CD4-positive, alpha-beta T cell treated with Interleukin-4 for 1 hour (primary cell): ENCODE measurements at regions not wholly inside any gene's neighbourhood (a gene's known extent, or its start where the extent isn't known, plus 50 kb on each side); places are given as distances from the start of the nearest gene placed in this dataset.
"Not testable (repeated sequence)": the region's sequence is repeated elsewhere in the genome, so short reads cannot be mapped to it uniquely, and the experiment has no call there.

ENCODE experiments used
- DNase-seq, 2 donors: peaks; one replicate each; pipeline ENCODE4 v3.0.0-alpha.2; 2020 to 2022

DNA sequence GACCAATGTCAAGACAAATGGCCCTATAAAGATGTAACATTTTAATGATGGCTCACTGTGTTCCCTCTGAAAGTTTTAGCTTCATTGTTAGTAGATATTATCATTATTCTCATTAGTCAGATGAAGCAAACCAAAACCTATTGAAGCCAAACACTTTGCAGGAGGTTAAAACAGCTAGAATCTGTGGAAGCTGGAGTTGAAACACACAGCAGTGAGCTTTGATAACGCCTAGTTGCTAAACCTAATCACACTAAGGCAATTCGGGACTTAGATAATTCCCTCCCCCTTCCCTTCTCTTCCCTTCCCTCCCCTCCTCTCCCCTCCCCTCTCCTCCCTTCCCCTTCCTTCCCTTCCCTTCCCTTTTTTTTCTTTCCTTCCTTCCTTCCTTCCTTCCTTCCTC, 165.7 kb downstream of the TRIB2 start:
- no peak for DNase-seq

DNA sequence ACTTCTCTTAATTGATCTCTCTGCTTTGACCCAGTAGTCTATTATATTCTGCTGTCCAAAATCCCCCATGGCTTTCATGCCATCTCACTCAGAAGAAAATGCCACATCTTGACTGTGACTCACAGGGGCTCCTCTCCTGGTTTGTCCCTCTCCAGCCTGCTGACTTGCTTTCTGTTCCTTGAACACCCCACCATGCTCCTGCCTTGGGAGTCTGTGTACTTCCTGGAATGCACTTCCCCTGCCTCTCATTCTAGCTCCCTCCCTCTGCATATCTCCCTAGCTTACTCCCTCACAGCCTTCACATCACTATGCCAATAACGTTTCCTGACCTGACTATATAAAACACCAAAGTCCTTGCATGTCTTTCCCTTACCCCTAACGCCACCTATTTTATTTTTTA, 167.2 kb downstream of the TRIB2 start:
- DNase-seq: no peak

DNA sequence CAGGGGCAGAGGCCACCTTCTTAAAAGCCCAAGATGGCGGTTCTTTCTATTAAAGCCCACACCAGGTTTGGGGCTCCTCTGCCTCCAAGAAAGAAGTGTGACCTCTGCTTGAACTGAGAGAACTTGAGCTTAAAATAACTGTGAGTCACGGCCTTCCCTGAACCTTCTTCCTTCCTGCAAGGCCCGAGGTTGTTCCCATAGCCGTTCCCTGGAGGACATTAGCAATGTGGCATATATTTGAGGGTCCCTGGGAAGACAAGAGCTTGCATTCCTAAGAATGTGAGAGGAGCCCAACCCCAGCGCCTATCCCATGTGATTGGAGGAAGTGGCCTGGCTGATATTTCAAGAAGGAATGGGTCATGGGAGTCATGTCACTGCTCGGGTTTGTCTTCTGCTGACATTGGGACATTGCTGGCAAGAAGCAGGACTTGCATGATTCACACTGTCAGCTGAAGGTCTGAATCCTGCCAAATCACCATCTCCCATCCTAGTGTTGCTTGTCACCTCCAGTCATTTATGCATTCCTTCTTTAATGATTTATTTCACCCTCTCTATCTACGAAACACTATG, 168.1 kb downstream of the TRIB2 start:
- DNase-seq: no peak

DNA sequence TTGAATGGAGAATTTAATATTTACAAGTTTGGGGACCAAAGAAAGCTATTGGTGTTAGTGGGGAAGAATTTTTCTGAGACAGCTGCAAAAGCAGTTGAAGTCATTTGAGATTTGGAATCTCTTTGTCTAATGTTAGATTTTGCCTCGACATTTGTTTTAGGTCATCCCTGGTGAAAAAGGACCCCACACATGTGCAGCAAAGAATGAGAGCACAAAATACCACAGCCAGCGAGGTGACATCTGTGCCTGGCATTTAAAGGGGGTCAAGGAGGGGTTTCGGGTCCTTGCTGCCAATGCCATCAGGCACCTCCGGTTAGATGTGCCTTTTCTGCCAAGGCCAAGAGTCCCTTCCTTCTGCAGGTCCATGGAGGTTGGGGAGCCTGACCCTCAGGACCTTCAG, 173.3 kb downstream of the TRIB2 start:
- no peak for DNase-seq

DNA sequence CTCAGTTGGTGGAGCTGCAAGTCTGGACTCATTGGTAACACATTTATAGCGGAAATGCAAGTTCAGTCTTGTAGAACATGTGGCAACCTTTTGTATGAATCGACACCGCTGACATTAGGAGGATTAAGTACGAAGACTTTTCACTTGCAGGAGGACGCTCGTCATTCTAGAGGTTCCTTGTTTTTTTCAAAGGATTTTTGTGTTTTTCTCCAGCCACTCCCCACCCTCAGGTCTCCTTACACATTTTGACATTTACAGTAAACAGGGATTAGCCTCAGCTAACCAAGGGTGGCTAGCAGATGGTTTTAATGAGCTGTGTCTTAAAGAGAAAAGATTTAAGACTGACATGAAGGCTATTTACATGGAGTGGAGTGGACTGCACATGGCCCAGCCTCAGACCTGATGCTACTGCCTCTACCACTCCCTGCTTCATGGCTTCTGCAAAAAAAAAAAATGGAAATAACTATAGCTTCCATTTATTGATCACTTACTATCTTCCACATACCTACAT, 173.8 kb downstream of the TRIB2 start:
- DNase-seq: no peak

DNA sequence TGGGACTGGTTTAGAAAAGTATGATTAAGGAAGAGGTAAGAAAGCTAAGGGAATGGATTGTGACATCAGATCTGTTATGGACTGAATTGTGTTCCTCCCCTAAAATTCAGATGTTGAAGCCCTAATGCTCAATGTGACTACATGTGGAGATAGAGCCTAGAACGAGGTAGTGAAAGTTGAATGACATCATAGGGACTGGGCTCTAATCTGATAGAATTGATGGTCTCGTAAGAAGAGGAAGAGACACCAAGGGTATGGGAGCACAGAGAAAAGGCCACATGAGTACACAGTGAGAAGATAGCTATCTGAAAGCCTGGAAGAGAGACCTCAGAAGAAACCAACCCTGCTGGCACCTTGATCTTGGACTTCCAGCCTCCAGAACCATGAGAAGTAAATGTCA, 178.3 kb downstream of the TRIB2 start:
- DNase-seq: no peak

DNA sequence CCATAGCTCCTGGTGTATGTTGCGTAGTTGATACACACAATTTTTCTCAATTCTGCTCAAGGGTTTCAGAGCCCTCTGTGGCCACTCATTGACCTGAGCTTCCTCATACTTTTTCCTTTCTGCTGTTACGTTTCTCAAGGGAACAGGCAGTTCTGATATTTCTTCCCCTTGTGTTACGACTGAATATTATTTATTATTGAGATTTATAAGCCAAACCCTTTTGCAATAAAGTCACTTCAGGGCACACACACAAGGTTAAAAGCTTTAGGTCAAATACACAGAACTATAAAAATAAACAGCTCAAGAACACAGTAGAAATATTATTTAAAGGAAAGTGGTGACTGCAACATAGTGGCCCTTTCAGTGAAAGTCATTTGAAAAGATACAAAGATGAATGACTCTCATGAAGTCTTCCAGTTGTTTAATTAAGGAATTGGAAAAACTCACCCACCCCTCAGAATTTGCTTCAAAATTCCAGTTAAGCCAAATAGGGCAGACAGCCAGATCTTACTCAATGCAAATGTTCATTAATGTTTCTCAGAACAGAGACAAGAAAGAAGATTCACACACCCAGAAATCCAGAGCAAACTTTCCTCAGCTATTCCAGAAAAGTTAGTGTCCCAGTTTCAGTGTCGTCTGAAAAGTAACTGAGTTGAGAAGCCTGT, 179.7 kb downstream of the TRIB2 start:
- no peak for DNase-seq

DNA sequence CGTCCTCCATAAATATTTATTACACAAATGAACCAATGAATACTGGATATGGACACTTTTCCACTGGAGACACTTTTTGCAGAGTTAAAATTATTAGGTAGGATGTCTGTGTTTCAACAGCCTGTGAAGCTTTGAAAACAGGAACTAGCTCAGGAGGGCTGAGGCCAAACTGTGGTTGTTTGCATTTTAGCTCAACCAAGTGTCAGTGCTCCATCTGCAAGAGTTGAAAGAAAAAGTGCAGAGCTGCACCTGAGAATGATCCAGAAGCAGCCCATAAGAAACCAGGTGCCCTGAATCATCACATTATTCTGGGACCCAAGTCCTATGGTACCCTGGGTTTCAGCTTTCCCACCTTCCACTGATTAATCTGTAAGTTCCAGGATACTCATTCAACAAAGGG, 180.4 kb downstream of the TRIB2 start:
- peak in 1 of 2 donors; percentile 3 for DNase-seq

DNA sequence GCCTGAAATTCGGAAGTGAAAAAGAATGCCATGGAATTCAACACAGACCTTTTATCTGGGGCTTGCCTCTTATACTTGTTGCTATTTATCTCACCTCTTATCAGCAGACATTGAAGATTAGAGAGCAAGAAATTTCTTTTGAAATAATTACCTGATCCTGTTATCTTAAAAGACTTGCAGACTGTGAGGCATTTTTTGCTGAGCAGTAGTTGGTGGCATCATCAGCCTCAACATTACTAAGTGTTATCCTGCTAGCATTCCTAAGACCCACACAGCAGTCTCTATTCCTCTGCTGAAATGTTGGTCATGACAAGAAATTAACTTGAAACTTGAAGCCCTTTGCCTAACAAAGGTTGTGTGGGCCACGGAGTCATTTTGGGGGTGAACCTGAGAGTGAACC, 186.5 kb downstream of the TRIB2 start:
- DNase-seq: no peak

DNA sequence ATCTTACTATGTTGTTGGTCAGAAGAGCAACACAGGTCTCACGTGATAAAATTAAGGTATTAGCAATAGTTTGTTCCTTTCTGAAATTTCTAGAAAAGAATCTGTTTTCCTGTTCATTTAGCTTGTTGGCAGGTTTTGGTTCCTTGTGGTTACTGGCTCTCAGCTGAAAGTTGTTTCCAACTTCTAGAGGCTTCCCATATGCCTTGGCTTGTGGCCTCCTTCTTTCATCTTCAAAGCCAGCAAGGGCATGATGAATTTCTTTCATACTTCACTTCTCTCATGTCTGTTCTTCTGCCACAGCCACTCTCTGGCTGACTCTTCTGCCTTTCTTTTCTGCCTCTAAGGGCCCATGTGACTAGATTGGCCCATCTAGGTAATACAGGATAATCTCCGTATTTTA, 193.7 kb downstream of the TRIB2 start:
- no peak for DNase-seq

DNA sequence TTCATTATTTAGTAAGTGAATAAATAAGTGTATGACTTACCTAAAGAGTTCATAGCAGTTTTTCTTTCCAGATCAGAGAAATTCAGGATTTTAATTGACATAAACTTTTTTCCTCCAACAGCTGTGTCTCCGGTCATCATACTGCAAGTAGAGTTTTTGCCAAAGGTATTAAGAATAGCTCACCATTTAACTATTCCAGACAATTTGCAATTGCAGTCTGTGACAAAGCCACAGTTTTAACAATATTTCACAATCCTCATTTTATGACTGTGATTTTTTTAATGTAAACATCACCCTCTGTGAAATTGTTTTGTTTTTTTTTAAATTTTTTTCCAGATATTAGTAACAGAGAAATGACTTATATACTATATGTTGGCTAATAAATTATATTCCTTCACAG, 199.1 kb downstream of the TRIB2 start:
- DNase-seq: no peak

DNA sequence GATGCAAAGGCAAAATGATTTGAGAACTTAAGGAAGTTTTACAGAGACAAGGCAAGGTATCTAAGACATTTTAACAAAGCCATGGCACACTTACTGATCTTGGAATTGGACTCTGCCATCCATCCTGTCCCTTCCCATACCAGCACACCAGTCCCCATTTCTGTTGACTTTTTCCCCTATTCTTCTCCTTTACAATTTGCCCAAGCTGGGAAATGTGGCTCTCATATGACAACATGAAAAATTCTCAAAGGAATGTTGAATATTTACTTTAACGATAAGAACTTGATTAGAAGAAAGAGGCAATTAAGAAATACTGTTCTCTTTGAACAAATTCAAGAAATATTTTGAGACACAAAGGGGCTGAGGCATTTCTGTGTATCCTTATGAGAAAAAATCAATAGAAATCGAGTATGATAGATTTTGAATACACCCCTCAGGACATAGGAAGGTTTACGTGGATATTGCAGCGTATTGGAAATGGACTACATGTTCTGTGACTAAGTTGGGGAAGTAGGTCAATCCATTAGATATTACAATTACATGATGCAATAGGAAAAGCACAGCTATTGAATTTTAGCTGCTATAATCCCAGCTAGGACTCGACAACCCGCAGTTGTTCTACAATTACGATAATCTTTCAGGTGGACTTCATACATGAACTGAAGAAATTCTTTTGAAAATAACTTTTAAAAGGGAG, 201.6 kb downstream of the TRIB2 start:
- no peak for DNase-seq

DNA sequence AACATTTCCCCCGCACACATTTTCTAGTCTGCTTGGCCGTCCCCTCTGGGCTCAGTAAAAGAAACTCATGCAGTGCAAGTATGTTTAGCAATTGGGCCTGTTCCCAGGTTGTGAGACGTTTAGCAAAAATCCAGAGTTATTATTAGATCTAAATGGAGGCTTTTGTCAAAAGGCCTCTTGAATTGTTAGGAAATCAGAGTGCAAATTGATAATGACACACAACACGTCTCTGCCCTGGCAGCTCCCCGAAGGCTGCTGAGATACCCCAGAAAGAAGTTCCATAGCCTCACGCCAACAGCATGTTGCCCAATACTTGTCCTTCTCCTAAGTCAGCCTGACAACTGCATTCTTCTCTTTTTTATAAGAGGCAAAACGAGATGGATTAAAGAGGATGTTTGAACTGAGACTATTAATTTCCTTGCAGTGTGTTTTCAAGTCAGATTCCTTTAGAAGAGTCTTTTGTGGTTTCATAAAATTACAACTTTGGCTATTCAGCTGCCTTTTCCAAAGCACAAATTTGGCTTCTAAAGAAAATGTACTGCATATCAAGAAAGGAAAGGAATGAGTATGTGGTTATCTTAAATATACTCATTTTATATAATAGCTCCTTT, 202.2 kb downstream of the TRIB2 start:
- no peak for DNase-seq

DNA sequence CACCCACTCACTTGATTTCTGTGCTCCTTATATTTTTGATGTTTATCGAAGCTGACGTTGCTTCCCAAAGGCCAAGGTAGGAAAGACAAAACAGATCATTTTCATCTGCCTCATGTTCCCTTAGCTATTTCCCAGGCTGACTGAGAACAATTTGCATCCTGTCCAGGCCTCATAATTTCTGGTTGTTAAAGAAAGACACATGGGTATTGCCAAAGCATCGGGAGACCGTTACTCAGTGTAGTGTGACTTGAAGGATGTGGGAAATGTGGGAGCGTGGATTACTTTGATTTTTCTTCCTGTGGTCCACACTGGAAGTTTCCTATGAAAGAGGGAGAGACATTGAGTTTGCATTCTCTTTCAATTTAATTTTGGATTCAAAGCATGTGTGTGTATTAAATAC, 204.6 kb downstream of the TRIB2 start:
- DNase-seq: no peak

DNA sequence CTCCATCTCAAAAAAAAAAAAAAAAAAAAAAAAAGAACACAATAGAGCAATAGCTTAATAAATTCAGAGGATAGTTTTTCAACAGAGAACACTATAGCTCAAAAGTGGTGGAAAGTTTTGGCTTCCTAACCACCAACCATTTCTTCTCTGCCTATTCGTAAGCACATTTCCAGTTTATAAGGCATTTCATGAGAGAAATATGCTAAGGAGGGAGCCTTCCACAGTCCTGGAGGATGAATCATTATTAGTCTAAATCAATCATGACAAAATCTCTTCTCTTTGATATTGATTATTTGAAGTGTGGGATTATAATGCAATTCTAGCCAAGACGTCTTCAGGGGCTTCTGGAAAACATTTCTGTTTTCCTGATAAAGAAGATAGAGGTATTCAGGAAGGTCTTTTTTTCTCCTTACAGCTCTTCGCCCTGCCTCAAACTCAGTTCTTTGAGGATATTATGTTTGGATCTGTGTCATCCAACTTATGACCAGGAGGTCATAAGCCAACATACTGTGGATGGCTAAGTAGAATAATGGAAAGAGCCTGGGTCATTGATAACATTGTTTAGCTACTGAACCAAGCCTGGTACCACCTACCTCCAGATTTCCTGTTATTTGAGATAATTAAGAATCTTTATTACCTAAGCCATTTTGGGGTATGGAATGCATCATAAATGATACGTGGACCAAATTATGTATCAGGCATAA, 207.3 kb downstream of the TRIB2 start:
- DNase-seq: no peak

DNA sequence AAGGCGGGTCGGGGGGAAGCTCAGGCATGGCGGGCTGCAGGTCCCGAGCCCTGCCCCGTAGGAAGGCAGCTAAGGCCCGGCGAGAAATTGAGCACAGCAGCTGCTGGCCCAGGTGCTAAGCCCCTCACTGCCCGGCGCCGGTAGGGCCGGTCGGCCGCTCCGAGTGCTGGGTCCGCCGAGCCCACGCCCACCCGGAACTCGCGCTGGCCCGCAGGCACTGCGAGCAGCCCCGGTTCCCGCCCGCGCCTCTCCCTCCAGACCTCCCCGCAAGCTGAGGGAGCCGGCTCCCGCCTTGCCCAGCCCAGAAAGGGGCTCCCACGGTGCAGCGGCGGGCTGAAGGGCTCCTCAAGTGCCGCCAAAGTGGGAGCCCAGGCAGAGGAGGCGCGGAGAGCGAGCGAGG, 209.9 kb downstream of the TRIB2 start:
- not testable (repeated sequence) for DNase-seq

DNA sequence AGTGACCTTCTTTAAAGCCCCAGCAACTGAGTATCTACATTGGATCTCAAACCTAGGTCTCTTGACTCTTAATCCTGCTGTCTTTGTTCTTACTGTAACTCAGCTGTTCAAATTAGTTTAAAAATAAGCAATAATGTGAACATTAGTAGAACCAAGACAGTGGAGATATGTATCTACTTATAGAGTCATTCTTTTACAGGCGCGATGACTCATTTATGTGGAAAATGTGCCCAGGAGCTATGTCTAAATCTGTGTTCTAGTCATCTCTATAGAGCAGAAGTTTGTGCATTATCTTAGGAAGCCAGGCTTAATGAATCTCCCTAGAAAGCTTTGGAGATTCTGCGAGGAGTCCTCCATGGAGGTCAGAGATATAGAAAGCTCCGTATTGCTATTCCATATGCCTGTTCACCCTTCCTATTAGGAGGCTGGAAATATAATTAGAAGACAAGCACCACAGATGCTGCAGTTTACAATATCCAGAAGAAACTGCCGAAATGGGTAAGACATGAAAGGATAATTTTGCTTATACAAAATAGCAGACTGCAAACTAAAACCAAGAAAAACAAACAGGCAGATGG, 211.6 kb downstream of the TRIB2 start:
- no peak for DNase-seq

DNA sequence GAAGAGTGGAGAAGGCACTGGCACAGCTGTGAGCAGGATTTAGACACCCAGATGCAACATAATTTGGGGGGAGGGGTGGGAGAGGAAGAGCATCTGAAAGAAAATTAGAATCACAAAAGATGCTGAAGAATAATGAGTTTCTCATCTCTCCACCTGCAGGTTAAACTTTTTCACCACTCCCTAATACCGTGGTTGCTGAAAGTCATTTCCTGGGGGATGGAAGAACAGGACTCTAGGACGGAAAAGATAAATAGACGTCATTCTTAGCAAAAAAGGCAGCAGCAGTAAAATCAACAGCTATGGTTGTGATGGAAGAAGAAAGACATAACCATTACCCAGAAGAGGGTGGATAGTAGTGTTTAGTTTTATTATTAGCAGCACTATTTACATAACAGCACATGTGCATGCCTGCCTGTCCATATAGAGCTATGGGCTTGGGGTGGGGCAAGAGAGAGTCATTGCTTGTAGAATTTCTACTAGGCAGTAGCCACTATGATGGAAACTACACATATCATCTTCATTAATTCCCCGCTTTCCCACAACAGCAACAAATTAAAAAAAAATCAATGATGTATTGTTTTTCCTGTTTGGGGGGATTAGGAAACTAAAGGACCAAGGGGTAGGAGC, 212.2 kb downstream of the TRIB2 start:
- DNase-seq: no peak

DNA sequence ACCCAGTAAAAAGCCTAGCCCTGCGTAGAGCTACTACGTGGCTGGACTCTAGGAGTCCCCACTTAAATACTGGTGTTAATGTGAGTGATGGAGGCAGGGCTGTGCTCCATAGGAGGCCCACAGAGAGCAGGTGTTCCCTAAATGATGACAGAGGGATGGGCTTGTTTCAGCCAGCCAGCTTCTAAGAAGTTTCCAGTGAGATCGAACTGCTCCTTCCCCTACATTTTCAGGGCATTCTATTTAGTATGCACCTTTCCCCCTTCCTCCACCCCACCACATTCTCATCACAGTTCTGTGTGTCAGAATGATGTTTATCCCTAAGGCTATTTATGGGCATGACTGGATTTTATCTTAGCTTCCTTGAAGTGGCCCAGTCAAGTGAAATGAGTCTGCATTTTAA, 213.0 kb downstream of the TRIB2 start:
- DNase-seq: no peak

DNA sequence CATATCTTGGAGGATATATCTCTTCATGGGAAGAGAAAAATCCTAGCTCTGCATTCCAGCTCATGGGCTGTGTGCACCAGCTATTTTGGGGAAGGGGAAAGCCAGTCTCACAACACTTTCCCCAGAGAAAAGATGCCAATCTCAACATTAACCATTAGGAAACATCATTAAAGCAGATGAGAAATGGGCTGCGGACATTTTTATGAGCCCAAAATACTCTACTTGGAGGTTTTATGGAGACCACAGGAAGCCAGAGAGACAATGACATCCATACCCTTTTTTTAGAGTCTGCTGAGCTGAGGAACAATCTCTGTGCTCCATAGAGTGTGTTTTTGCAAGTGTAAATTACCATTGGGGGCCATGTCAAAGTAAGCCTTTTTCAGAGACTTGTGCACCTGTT, 213.7 kb downstream of the TRIB2 start:
- no peak for DNase-seq

DNA sequence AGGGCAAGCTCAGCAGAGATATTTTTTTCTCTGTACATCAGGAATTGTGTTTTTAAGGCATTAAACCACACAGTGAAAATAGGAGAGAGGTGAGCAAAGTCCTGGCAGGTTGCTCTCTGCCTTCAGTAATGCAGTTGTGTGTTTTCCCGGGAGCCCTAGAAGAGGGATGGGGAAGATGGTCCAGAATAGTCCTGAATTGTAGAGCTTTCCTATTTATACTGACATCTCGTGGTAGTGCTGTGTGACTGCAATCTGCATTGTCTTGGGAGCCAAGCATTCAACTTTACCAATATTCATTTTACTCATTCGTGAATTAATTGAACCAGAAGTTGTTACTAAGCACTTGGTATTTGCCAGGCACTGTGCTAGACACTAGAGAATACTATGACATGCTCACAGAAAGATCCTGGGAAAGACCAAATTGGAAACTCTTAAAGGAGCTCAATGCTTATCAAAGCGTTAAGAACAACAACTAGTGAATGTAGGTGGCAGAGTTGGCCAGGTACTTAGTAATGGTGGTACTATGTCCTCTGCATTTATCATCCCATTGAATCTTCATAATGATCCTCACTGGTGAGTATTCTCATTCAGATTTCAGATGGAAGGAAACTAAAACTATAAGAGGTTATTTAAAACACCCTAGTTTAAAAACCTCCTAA, 214.6 kb downstream of the TRIB2 start:
- peak in 1 of 2 donors; percentile 35 for DNase-seq

DNA sequence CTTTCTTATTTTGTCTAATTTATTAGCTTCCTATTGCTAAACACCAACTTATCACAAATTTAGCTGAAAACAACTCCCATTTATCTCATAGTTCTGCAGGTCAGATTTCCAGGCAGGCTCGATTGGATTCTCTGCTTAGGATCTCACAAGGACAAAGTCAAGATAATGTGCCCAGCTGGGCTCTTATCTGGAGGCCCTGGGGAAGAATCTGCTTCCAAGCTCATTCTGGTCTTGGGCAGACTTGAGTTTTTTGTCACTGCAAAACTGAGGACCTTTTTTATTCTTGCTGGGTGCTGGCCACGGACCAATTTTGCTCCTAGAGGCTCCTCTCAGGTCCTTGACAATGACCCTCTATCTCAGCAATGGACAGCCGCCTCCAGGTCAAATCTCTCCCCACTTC, 215.5 kb downstream of the TRIB2 start:
- DNase-seq: no peak
